ENCODE measurements at regions not wholly inside any gene's neighbourhood (a gene's known extent, or its start where the extent isn't known, plus 50 kb on each side); places are given as distances from the start of the nearest gene placed in this dataset.

- TF ChIP-seq, protein P1, sequence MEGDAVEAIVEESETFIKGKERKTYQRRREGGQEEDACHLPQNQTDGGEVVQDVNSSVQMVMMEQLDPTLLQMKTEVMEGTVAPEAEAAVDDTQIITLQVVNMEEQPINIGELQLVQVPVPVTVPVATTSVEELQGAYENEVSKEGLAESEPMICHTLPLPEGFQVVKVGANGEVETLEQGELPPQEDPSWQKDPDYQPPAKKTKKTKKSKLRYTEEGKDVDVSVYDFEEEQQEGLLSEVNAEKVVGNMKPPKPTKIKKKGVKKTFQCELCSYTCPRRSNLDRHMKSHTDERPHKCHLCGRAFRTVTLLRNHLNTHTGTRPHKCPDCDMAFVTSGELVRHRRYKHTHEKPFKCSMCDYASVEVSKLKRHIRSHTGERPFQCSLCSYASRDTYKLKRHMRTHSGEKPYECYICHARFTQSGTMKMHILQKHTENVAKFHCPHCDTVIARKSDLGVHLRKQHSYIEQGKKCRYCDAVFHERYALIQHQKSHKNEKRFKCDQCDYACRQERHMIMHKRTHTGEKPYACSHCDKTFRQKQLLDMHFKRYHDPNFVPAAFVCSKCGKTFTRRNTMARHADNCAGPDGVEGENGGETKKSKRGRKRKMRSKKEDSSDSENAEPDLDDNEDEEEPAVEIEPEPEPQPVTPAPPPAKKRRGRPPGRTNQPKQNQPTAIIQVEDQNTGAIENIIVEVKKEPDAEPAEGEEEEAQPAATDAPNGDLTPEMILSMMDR (IDR thresholded peaks at IDR 0.05; ENCODE audit: extremely low read depth, missing control alignments): no peak
- DNase-seq (ENCODE audit: low spot score): no peak
These were observed 123.7 kb upstream of the OGFRL1 start for GRCh38 chr6:71164890-71165289.

GRCh38 chr6:71168233-71168765, 120.3 kb upstream of the OGFRL1 start:
- DNase-seq (ENCODE audit: low spot score): no peak
- TF ChIP-seq, protein P1 (IDR thresholded peaks at IDR 0.05; ENCODE audit: extremely low read depth, missing control alignments): no peak

DNA sequence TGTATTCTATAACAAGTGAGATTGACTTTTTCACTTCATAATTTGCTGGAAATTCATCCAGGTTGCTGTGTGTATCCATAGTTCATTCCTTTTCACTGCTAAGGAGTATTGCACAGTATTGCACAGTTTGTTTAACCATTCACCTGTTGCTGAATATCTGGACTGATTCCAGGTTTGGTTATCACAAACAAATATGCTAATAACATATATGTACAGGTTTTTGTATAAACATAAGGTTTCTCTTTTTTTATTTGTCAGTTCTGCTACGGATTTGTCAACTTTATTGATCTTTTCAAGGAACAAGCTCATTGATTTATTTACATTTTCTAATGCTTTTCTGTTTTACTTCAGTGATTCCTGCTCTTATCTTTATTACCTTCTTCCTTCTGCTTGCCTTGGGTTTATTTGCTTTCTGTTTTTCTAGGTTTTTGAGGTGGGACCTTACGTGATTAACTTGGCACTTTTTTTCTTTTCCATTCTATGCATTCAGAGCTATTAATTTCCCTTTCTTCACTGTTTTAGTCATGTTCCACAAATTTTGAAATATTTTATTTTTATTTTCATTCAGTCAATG, 117.0 kb upstream of the OGFRL1 start:
- no peak for DNase-seq (ENCODE audit: low spot score)
- TF ChIP-seq, protein P1 (IDR thresholded peaks at IDR 0.05; ENCODE audit: extremely low read depth, missing control alignments): no peak

DNA sequence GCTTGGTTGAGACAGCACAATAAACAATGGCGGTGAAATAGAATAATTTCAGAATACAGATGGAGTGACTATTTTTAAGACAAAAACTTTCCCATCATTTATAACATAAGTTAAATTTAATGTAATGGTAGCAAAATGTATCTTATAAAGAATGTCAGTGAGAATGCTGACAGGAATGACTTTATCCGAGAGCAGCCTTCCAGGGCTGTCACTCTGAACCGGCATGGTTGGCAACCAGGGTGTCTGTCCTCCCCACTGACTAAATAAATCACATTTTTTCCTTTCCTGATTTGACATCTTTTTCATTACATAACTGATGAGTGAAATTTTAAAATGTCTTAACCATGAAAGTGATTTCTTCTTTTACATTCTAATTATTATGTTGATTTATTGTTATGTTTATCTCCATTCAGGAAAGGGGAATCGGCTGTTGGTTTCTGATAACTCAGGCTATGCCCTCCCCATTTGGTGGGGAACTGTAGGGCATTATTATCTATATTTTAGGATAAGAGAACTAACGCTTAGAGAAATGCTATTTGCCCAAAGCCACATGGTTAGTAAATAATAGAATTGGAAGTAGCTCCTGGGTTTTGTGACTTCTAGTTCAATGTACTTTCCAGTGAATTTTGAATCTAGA, 109.2 kb upstream of the OGFRL1 start:
- no peak for DNase-seq (ENCODE audit: low spot score)
- TF ChIP-seq, protein P1 (IDR thresholded peaks at IDR 0.05; ENCODE audit: extremely low read depth, missing control alignments): no peak

DNA sequence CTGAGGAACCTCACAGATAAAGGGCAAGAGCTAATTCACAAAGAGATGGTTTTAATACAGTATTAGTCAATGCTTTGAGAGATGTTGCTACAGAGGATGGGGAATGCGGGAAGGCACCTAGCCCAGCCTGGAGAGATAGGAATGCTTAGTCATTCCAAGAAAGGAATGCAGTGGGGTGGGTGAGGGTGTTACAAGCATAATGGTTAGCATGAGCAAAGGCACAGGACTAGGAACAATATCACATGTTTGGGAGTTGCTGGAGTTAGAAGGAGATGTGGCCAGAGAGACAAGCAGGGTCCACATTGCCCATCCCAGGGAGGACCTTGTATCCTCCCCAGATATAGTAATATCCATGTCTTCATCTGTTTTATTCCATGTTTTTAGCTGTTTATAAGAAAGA, 107.0 kb upstream of the OGFRL1 start:
- TF ChIP-seq, protein P1 (IDR thresholded peaks at IDR 0.05; ENCODE audit: extremely low read depth, missing control alignments): no peak
- no peak for DNase-seq (ENCODE audit: low spot score)

DNA sequence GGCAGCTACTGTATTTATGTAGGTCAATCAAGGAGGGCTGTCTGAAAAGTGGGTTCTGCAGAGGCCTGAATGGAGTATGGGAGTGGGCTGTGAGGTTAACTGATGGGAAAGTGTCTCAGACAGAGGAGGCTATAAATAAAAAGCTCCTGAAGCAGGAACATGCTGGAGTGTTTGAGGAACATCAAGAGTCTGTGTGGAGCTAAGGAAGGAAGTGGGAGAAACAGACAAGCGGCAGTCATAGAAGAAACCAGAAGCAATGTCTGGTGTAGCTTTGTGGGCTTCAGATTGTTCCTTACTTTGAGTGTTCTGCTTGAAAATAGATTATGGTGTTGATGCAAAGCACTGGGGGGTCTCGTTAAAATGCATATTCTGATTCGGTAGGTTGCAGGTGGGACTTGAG, 101.5 kb upstream of the OGFRL1 start:
- TF ChIP-seq, protein P1 (IDR thresholded peaks at IDR 0.05; ENCODE audit: extremely low read depth, missing control alignments): no peak
- no peak for DNase-seq (ENCODE audit: low spot score)

GRCh38 chr6:71190809-71191208, 97.8 kb upstream of the OGFRL1 start:
- DNase-seq (ENCODE audit: low spot score): no peak
- TF ChIP-seq, protein P1 (IDR thresholded peaks at IDR 0.05; ENCODE audit: extremely low read depth, missing control alignments): no peak
